ENCODE measurements at regions not wholly inside any gene's neighbourhood (a gene's known extent, or its start where the extent isn't known, plus 50 kb on each side); places are given as distances from the start of the nearest gene placed in this dataset.
"Not testable (repeated sequence)": the region's sequence is repeated elsewhere in the genome, so short reads cannot be mapped to it uniquely, and the experiment has no call there.

GRCh38 chr19:31529121-31529520 is 179.9 kb upstream of the TSHZ3 start:
- no peak for DNase-seq (ENCODE audit: low spot score)

GRCh38 chr19:31530781-31531180 is 181.5 kb upstream of the TSHZ3 start:
- DNase-seq (ENCODE audit: low spot score) = no peak

- DNase-seq (ENCODE audit: low spot score) = no peak
Observed at GRCh38 chr19:31531326-31531725, 182.1 kb upstream of the TSHZ3 start.

GRCh38 chr19:31532034-31532433 is 182.8 kb upstream of the TSHZ3 start:
- DNase-seq (ENCODE audit: low spot score) = no peak

- DNase-seq (ENCODE audit: low spot score) = no peak
Observed at GRCh38 chr19:31533114-31533513, 183.9 kb upstream of the TSHZ3 start.

DNA sequence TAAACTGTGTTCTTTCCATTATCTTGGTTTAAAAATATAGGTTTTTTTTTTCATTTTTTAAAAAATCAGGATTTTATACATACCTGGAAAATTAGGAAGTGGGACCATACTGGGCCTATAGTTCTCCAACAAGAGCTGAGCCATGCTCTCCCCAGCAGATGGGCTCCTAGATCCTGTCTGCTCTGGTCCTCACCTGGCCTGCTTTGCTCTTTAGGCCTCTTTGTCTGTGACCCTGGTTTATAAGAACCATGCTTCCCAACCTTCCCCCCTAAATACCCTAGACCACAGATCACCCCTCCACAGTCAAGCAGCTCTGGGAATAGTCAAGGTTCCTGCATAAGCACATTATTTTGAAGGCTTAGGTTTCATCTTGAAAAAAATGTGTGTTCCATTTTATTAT is 185.0 kb upstream of the TSHZ3 start:
- no peak for DNase-seq (ENCODE audit: low spot score)

DNA sequence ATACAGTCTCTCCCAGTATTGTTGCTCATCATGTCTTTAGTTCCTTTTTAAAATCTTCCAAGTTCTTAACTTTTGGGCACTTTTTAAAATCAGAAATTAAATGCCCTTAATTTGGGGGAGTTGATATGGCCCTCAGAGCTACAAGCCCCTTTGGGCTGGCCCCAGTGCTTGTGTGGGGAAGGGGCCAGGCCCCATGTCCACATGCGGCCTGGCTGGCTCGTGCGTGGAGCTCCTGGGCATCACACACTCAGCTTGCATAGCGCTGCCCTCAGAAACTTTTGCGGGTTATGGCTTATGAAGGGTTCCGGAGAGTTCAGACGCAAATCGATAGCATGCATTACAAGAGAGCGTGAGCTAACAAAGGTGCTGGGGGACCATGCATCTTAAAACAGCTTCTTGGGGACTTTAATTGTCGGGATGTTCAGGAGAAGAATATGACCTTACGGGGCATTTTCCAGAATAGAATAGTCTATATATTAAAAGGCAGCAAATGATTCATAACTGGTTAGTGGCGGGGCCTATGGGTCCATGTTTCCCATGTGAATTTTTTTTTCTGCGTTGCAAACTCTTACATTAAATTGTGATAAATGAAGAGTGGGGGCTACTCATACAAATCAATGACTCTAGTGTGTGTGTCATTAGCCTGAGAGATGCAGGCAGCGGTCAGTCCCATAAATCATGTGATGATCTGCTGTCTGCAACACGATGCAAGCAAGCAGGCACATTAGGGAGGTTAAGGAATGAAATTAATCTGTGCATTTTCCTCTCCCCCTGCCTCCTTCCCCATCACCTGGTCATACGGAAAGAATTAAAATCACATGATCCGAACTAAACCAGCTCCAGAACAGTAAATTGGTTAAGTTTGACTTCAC is 185.8 kb upstream of the TSHZ3 start:
- DNase-seq (ENCODE audit: low spot score) = no peak

- no peak for DNase-seq (ENCODE audit: low spot score)
Observed at GRCh38 chr19:31535691-31536460, 186.6 kb upstream of the TSHZ3 start.

GRCh38 chr19:31537136-31537535 is 187.9 kb upstream of the TSHZ3 start:
- DNase-seq (ENCODE audit: low spot score) = no peak

DNA sequence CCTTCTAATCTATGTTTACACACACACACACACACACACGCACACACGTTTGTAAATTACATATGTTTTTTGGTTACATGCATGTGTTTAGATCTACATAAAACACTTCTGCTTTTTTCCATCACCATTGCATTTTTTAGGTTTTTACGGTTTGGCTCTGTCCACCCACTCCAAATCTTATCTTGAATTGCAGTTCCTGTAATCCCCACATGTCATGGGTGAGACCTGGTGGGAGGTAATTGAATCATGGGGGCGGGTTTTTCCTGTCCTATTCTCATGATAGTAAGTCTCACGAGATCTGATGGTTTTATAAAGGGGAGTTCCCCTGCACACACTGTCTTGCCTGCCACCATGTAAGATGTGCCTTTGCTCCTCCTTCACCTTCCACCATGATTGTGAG is 188.7 kb upstream of the TSHZ3 start:
- DNase-seq (ENCODE audit: low spot score) = not testable (repeated sequence)

DNA sequence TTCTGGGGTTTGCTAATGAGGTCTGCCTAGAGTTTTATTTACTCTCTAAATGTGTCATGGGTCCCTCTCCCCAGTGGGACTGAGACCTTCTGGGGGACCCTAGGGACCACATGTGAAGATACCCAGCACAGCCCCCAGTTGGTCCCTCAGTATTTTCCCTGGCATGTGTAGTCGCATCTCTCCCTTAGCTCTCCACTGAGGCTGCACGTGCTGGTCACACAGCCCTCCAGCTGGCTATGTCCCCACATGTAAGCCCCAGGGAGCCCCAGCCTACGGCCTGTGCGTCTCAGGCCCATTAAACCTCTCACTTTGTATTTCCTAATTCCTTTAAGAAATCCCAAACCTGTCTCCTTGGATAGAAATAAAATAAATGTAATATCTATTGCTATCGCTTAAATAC is 189.6 kb upstream of the TSHZ3 start:
- DNase-seq (ENCODE audit: low spot score) = no peak

DNA sequence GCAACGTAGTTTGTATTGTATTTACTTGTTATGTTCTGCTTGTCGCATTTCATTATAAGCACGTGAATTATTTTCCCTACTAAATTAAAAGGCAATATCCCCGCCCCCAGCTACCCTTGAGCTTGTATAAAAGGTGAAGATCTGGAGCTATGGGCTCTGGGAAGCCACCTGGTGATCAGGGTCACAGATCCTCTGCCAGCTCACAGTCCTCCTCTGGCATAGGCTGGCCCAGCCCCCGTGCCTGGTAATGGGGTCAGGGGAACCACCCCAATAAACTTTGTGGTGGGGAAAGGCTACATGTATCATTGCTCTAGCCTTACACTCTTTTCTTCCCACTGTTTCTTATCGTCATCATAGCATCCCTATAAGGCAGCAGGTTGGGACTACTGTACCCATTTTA is 190.2 kb upstream of the TSHZ3 start:
- DNase-seq (ENCODE audit: low spot score) = no peak

GRCh38 chr19:31541396-31541795 is 192.2 kb upstream of the TSHZ3 start:
- no peak for DNase-seq (ENCODE audit: low spot score)

DNA sequence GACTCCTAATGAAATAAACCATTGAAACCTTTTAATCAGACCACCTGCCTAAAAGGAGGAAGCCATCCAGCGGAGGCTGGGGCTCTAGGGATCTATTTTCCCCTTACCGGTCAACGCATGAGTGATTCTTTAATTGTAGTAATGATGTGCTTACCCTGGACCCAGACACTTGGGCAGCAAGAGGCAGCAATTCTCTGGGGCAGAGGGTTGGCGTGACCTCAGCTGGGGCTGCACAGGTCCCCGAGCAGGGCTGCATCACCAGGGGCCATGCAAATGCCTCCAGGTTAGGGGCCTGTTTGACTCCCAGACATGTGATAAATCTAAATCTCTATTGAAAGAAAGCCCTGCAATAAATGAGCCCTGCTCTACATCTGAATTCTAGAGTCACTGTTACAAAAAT is 194.2 kb upstream of the TSHZ3 start:
- DNase-seq (ENCODE audit: low spot score) = no peak

- DNase-seq (ENCODE audit: low spot score) = no peak
Observed at GRCh38 chr19:31545777-31546176, 196.5 kb upstream of the TSHZ3 start.

DNA sequence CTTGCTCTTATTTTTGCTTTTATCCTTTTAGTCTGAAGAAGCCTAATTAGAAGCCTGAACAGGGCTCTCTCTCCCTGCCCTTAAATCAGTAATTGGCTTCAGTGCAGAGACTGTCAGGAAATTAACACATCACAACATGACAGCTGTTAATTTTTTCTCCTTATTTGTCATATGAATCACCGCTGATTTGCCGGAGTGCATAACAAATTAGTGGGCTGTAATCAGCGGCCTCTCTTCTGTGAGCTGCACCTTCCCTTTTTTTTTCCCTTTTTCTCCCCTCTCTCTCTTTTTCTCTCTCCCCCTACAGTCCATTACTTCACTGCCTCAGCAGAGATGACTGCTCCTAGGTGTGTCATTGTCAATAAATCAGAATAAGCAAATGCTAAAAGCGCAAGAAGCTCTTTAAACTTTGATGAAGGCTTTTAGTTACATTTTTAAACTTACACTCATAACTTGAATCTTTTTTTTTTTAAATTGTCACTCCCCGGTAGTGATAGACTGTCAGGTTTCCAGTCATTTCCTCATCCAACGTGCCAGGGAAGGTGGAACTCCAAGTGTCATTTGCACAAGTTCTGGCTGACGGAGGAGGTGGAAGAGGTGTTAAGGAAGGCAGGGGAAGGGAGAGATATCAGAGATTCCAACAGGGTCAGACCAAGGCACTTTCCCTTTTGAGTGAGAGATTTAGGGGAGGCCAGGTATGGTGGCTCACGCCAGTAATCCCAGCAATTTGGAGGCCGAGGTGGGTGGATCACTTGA is 197.1 kb upstream of the TSHZ3 start:
- DNase-seq (ENCODE audit: low spot score) = no peak

GRCh38 chr19:31548941-31549340 is 199.7 kb upstream of the TSHZ3 start:
- DNase-seq (ENCODE audit: low spot score) = no peak

- no peak for DNase-seq (ENCODE audit: low spot score)
Observed at GRCh38 chr19:31553112-31553845, 204.0 kb upstream of the TSHZ3 start.

- no peak for DNase-seq (ENCODE audit: low spot score)
Observed at GRCh38 chr19:31553846-31554215, 204.6 kb upstream of the TSHZ3 start.

DNA sequence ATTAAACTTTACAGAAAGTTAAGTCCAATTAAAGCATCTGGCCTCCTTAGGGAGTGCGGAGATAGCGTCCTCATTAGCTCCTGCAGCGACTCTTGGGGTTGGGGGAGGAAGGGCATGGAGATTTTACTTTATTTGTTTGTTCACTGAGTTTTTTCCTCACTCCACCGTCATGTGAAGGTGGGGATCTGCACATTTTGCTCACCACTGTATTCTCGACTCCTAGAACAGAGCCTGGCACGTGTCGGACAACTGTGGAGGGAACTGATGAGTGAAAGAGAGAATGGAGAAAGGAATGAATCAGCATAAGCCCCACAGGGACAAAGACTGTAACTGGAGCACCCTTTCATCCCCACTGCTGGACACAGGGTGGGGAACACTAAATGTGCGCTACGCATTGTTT is 205.1 kb upstream of the TSHZ3 start:
- DNase-seq (ENCODE audit: low spot score) = no peak

GRCh38 chr19:31555634-31556215 is 206.5 kb upstream of the TSHZ3 start:
- DNase-seq (ENCODE audit: low spot score) = no peak

DNA sequence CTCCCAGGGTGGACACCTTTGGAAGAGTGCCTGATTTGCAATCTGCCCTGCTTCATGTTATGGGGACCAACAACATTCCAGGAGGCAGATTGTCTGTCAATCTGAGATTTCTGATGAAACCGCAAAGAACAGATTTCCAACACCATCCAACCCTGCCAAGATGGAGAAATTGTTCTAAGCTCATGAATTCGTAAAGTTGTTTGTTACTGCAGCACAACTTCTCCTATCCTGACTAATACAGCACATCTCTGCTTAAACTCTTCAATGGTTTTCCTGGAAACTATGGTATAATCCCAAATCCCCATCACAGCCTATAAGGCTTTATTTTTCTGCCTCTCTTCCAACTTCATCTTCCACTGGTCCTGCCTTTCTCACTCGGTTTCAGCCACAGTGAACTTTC is 210.3 kb upstream of the TSHZ3 start:
- DNase-seq (ENCODE audit: low spot score) = no peak
